Thyroid gland (tissue), 4 donors: ENCODE measurements at regions not wholly inside any gene's neighbourhood (a gene's known extent, or its start where the extent isn't known, plus 50 kb on each side); places are given as distances from the start of the nearest gene placed in this dataset.

Source experiments
- POLR2A ChIP-seq, 2 donors: fragments of 450-650 bp; IDR thresholded peaks; one replicate each; pipeline ENCODE4 v1.6.1; 2017; ENCODE audit warnings: antibody characterized with exemption in 2 of 2, mild to moderate bottlenecking in 2 of 2, moderate library complexity in 1 of 2
- TF ChIP-seq, protein P1 (sequence below), 6 experiments: fragments of 200-600 bp in 3 of 6; fragments of 450-650 bp in 3 of 6; sonication (generic) in 3 of 6; IDR thresholded peaks; one replicate each; pipeline ENCODE4 v1.5.1; 2016 to 2019; ENCODE audit warnings: antibody characterized with exemption in 6 of 6, mild to moderate bottlenecking in 2 of 6, inconsistent platforms in 1 of 6, moderate library complexity in 1 of 6

DNA sequence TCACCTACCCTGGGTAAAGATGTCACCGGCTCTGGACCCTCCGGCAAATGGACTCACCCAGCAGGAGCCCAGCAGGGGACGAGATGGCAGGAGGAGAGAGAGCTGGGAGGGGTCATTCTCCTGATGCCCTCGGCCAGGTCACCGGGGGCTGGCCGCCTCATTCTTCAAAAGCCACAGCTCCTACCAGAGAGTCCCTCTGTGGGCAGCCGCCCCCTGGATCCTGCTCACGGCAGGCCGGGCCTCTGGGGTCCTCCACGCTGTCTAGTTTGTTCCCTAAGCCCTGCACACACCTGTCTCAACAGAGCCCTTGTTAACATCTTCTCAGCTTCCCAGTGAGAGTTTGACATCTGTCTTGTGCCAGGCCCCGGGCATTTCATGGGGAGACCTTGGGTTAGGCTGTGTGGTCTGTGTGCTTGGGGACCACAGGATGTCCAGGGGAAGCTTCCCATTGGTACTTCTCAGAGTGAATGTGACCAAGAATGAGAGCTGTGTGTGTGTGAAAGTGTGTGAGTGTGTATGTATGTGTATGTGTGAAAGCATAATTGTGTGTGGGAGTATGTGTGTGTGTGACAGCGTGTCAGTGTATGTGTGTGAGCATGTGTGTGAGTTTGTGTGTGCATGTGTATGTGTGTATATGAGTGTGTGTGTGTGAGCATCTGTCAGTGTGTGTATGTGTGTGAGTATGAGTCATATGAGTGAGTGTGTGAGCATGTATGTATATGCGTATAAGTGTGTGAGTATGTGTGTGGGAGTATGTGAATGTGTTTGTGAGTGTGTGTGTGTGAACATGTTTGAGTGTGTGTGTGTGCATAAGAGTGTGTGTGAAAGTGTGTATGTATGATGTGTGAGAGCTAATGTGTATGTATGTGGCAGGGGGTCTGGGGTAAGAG is 65.5 kb upstream of the BCO1 start:
- TF ChIP-seq, protein P1, sequence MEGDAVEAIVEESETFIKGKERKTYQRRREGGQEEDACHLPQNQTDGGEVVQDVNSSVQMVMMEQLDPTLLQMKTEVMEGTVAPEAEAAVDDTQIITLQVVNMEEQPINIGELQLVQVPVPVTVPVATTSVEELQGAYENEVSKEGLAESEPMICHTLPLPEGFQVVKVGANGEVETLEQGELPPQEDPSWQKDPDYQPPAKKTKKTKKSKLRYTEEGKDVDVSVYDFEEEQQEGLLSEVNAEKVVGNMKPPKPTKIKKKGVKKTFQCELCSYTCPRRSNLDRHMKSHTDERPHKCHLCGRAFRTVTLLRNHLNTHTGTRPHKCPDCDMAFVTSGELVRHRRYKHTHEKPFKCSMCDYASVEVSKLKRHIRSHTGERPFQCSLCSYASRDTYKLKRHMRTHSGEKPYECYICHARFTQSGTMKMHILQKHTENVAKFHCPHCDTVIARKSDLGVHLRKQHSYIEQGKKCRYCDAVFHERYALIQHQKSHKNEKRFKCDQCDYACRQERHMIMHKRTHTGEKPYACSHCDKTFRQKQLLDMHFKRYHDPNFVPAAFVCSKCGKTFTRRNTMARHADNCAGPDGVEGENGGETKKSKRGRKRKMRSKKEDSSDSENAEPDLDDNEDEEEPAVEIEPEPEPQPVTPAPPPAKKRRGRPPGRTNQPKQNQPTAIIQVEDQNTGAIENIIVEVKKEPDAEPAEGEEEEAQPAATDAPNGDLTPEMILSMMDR (IDR thresholded peaks at IDR 0.05) = no peak
- TF ChIP-seq POLR2A (IDR thresholded peaks at IDR 0.05) = no peak
